IMR-90 (cell line): ENCODE measurements at regions not wholly inside any gene's neighbourhood (a gene's known extent, or its start where the extent isn't known, plus 50 kb on each side); places are given as distances from the start of the nearest gene placed in this dataset.

Experiments used
- ATAC-seq: fragments of 200-7000 bp; cut with Tn5 transposase; 2 replicates; pipeline ENCODE4 v1.9.1; 2020; ENCODE audit warnings: low read depth, mild to moderate bottlenecking, moderate library complexity
- BruUV-seq: library from RNA; stranded (reverse); fragments of 400-500 nt; replicated peaks from 2 replicates; lab custom pipeline; 2021; lab: Mats Ljungman, UMichigan
- CTCF ChIA-PET: fragments of 300-600 bp; formaldehyde crosslinking; extraction: SDS; loops from one replicate; lab custom pipeline; 2021; ENCODE audit warnings: antibody characterized with exemption; lab: Yijun Ruan, JAX
- POLR2A ChIA-PET: fragments of 300-600 bp; sonication (Branson Sonifier 250); formaldehyde crosslinking; loops from one replicate; lab custom pipeline; 2022; ENCODE audit warnings: antibody characterized with exemption; ENCODE audit not compliant: unreplicated experiment; lab: Charles Lee
- DNase-seq: peaks from one replicate; pipeline ENCODE4 v3.0.0; 2013
- H2AFZ ChIP-seq: replicated peaks from 2 replicates; pipeline ENCODE3; 2013; ENCODE audit warnings: low read length, mild to moderate bottlenecking; ENCODE audit not compliant: poor library complexity
- H2AK5ac ChIP-seq: 2 replicates; pipeline ENCODE4 v1.6.1; 2013; ENCODE audit warnings: low read depth, low read length, inconsistent platforms
- H2AK9ac ChIP-seq: replicated peaks from 2 replicates; pipeline ENCODE3; 2013; ENCODE audit warnings: mild to moderate bottlenecking, low read depth, low read length, moderate library complexity; ENCODE audit not compliant: poor library complexity
- H2BK120ac ChIP-seq: 2 replicates; pipeline ENCODE4 v1.6.1; 2013; ENCODE audit warnings: low read depth, low read length, inconsistent platforms
- H2BK15ac ChIP-seq: 3 replicates; pipeline ENCODE4 v1.6.1; 2013; ENCODE audit warnings: low read depth, low read length, inconsistent platforms
- H2BK20ac ChIP-seq: 2 replicates; pipeline ENCODE4 v1.6.1; 2013; ENCODE audit warnings: low read depth, mild to moderate bottlenecking, inconsistent platforms, low read length, moderate library complexity
- H2BK5ac ChIP-seq: 2 replicates; pipeline ENCODE4 v1.6.1; 2013; ENCODE audit warnings: mild to moderate bottlenecking, low read depth, low read length, inconsistent platforms; ENCODE audit not compliant: poor library complexity, severe bottlenecking
- H3K14ac ChIP-seq: replicated peaks from 2 replicates; pipeline ENCODE4 v1.6.1; 2013; ENCODE audit warnings: low read depth, low read length, inconsistent platforms
- H3K18ac ChIP-seq: 2 replicates; pipeline ENCODE4 v1.6.1; 2013; ENCODE audit warnings: low read depth, low read length, control low read depth
- H3K23ac ChIP-seq: 2 replicates; pipeline ENCODE4 v1.6.1; 2013; ENCODE audit warnings: low read depth, low read length, inconsistent platforms
- H3K27ac ChIP-seq: 2 replicates; pipeline ENCODE4 v1.5.1; 2013; ENCODE audit warnings: mild to moderate bottlenecking, control low read depth, low read length; ENCODE audit not compliant: insufficient read depth
- H3K27me3 ChIP-seq: 2 replicates; pipeline ENCODE4 v1.6.1; 2013; ENCODE audit warnings: low read length; ENCODE audit not compliant: control insufficient read depth, insufficient read depth
- H3K36me3 ChIP-seq: 2 replicates; pipeline ENCODE4 v1.6.1; 2013; ENCODE audit warnings: low read length, mixed read lengths; ENCODE audit not compliant: control insufficient read depth, insufficient read depth
- H3K4ac ChIP-seq: 2 replicates; pipeline ENCODE4 v1.6.1; 2013; ENCODE audit warnings: low read depth, low read length, inconsistent platforms
- H3K4me1 ChIP-seq: 2 replicates; pipeline ENCODE4 v1.6.1; 2013; ENCODE audit warnings: low read length, mixed read lengths; ENCODE audit not compliant: control insufficient read depth, insufficient read depth
- H3K4me2 ChIP-seq: 2 replicates; pipeline ENCODE4 v1.6.1; 2013; ENCODE audit warnings: low read depth, mild to moderate bottlenecking, control low read depth, low read length, moderate library complexity
- H3K4me3 ChIP-seq: 2 replicates; pipeline ENCODE4 v1.5.1; 2013; ENCODE audit warnings: low read depth, mild to moderate bottlenecking, control low read depth, low read length, moderate library complexity; ENCODE audit not compliant: insufficient read depth
- H3K56ac ChIP-seq: 2 replicates; pipeline ENCODE4 v1.6.1; 2013; ENCODE audit warnings: low read length, inconsistent platforms; ENCODE audit not compliant: insufficient read depth; ENCODE audit errors: extremely low read depth
- H3K79me1 ChIP-seq, 2 experiments: 2 replicates each; pipeline ENCODE4 v1.6.1; 2013; ENCODE audit warnings: low read length in 2 of 2, inconsistent platforms in 1 of 2, low read depth in 1 of 2
- H3K9ac ChIP-seq: 2 replicates; pipeline ENCODE4 v1.6.1; 2013; ENCODE audit warnings: low read depth, low read length, control low read depth
- H3K9me1 ChIP-seq: 2 replicates; pipeline ENCODE4 v1.6.1; 2013; ENCODE audit warnings: low read length, inconsistent platforms; ENCODE audit not compliant: insufficient read depth
- H3K9me3 ChIP-seq: 2 replicates; pipeline ENCODE4 v1.6.1; 2013; ENCODE audit warnings: low read length; ENCODE audit not compliant: control insufficient read depth, insufficient read depth
- H4K20me1 ChIP-seq: 2 replicates; pipeline ENCODE4 v1.6.1; 2013; ENCODE audit warnings: low read length, inconsistent platforms; ENCODE audit not compliant: insufficient read depth
- H4K5ac ChIP-seq: 2 replicates; pipeline ENCODE4 v1.6.1; 2013; ENCODE audit warnings: mild to moderate bottlenecking, low read depth, low read length, control low read depth
- H4K8ac ChIP-seq, 2 experiments: 2 replicates each; pipeline ENCODE4 v1.6.1; 2013; ENCODE audit warnings: low read depth in 2 of 2, low read length in 2 of 2, control low read depth in 1 of 2, inconsistent platforms in 1 of 2
- H4K91ac ChIP-seq: 2 replicates; pipeline ENCODE4 v1.6.1; 2013; ENCODE audit warnings: low read depth, low read length, inconsistent platforms; ENCODE audit not compliant: insufficient read depth
- BHLHE40 ChIP-seq: fragments of 150-350 bp; IDR thresholded peaks from 2 replicates; pipeline ENCODE4 v1.6.1; 2016; ENCODE audit warnings: mild to moderate bottlenecking, low read depth, low read length
- CEBPB ChIP-seq: IDR thresholded peaks from 2 replicates; pipeline ENCODE4 v1.6.1; 2012; ENCODE audit warnings: low read depth, low read length, improper control_type of control experiment
- CHD1 ChIP-seq: IDR thresholded peaks from 2 replicates; pipeline ENCODE4 v1.6.1; 2012; ENCODE audit warnings: low read depth, low read length, improper control_type of control experiment
- CTCF ChIP-seq: conservative IDR thresholded peaks from 2 replicates; pipeline ENCODE4 v1.5.1; 2012; ENCODE audit warnings: mild to moderate bottlenecking, low read depth, low read length, improper control_type of control experiment
- FOS ChIP-seq: fragments of 150-350 bp; IDR thresholded peaks from 2 replicates; pipeline ENCODE4 v1.6.1; 2016; ENCODE audit warnings: low read depth, low read length
- MAFK ChIP-seq: IDR thresholded peaks from 2 replicates; pipeline ENCODE4 v1.6.1; 2012; ENCODE audit warnings: low read depth, low read length, improper control_type of control experiment
- MAZ ChIP-seq: IDR thresholded peaks from 2 replicates; pipeline ENCODE4 v1.6.1; 2012; ENCODE audit warnings: low read depth, mild to moderate bottlenecking, low read length, improper control_type of control experiment, moderate library complexity, borderline replicate concordance
- MXI1 ChIP-seq: IDR thresholded peaks from 2 replicates; pipeline ENCODE4 v1.6.1; 2012; ENCODE audit warnings: low read depth, mild to moderate bottlenecking, low read length, moderate library complexity, borderline replicate concordance
- NFE2L2 ChIP-seq: fragments of 150-350 bp; IDR thresholded peaks from 2 replicates; pipeline ENCODE4 v1.6.1; 2016; ENCODE audit warnings: low read depth, mild to moderate bottlenecking, low read length
- POLR2A ChIP-seq: IDR thresholded peaks from 2 replicates; pipeline ENCODE4 v1.6.1; 2012; ENCODE audit warnings: mild to moderate bottlenecking, low read depth, low read length
- RAD21 ChIP-seq: IDR thresholded peaks from 2 replicates; pipeline ENCODE4 v1.6.1; 2012; ENCODE audit warnings: low read length, improper control_type of control experiment
- RCOR1 ChIP-seq: IDR thresholded peaks from 2 replicates; pipeline ENCODE4 v1.6.1; 2012; ENCODE audit warnings: mild to moderate bottlenecking, low read length, improper control_type of control experiment; ENCODE audit not compliant: insufficient replicate concordance
- RFX5 ChIP-seq: IDR thresholded peaks from 2 replicates; pipeline ENCODE4 v1.8.0; 2012; ENCODE audit warnings: low read depth, mild to moderate bottlenecking, low read length, moderate library complexity
- SMC3 ChIP-seq: fragments of 150-350 bp; IDR thresholded peaks from 2 replicates; pipeline ENCODE4 v1.6.1; 2016; ENCODE audit warnings: low read depth, mild to moderate bottlenecking, antibody characterized with exemption, low read length, moderate library complexity
- WGBS, 2 experiments: methylation state at CpG; one replicate each; pipeline versions ENCODE4 v1.1.5 to v1.1.7; 2013; ENCODE audit warnings: missing lambda C conversion rate in 2 of 2; ENCODE audit not compliant: insufficient read length in 1 of 2; ENCODE audit errors: extremely low coverage in 2 of 2; 5-methylcytosine and 5-hydroxymethylcytosine counted together
- dilution Hi-C: fragments of 300-500 bp; cut with HindIII; formaldehyde crosslinking; loops from one replicate; pipeline ENCODE4 v1.14.3; 2018; ENCODE audit warnings: low sequenced_read_pairs; ENCODE audit not compliant: unreplicated experiment
- in situ Hi-C: fragments of 300-500 bp; cut with MboI; formaldehyde crosslinking; loops from 3 replicates; pipeline ENCODE4 v1.14.3; 2019; ENCODE audit warnings: low sequenced_read_pairs, inconsistent platforms, mixed read lengths
- intact Hi-C: fragments of 100-400 bp; cut with micrococcal nuclease; formaldehyde crosslinking; loops from 2 replicates; pipeline ENCODE4 v1.10.0; 2022
- TF ChIP-seq, protein P1 (sequence below): fragments of 150-350 bp; IDR thresholded peaks from 2 replicates; pipeline ENCODE4 v1.6.1; 2016; ENCODE audit warnings: low read depth, mild to moderate bottlenecking, low read length, moderate library complexity, borderline replicate concordance
- TF ChIP-seq, protein P2 (sequence below): fragments of 150-350 bp; IDR thresholded peaks from 2 replicates; pipeline ENCODE4 v1.6.1; 2017; ENCODE audit warnings: mild to moderate bottlenecking, antibody characterized with exemption, low read length, low read depth

GRCh38 chr14:105632010-105632409 is 105.6 kb downstream of the TMEM121 start:
- H2AK9ac ChIP-seq = no peak overlapping the region
- no peak overlapping the region for H3K14ac ChIP-seq
- H4K5ac ChIP-seq = no peak overlapping the region
- H4K91ac ChIP-seq = no peak overlapping the region
- dilution Hi-C loops = no loop called here
- H2BK120ac ChIP-seq = no peak overlapping the region
- H4K20me1 ChIP-seq = no peaks in the 10 kb centered on the region
- no peaks in the 10 kb centered on the region for H3K79me1 ChIP-seq
- WGBS, 2 experiments = 90% methylated on average over 2 of the region's 3 CpGs; no CpG with 5 or more reads in 1 of the 2 experiments
- H3K27me3 ChIP-seq = no peaks in the 10 kb centered on the region
- no peak overlapping the region for H2BK5ac ChIP-seq
- H3K27ac ChIP-seq = no peak overlapping the region
- ChIA-PET CTCF (no interaction called here), POLR2A (no interaction called here)
- no peak overlapping the region for H2BK20ac ChIP-seq
- no peak overlapping the region for H3K56ac ChIP-seq
- H3K9me1 ChIP-seq = no peaks in the 10 kb centered on the region
- no peak overlapping the region for H3K9ac ChIP-seq
- H3K9me3 ChIP-seq = peaks cover 12% of the 10 kb centered on the region
- no peaks in the 10 kb centered on the region for H3K4me1 ChIP-seq
- no peak overlapping the region for H3K4me2 ChIP-seq
- H3K36me3 ChIP-seq = no peaks in the 10 kb centered on the region
- H2BK15ac ChIP-seq = no peak overlapping the region
- TF ChIP-seq CEBPB (no peak), RAD21 (no peak), MAZ (no peak), MAFK (no peak), BHLHE40 (no peak), CTCF (no peak), NFE2L2 (no peak), MXI1 (no peak), RCOR1 (no peak), FOS (no peak), CHD1 (no peak), RFX5 (no peak), SMC3 (no peak), POLR2A (no peak)
- TF ChIP-seq, protein P1, sequence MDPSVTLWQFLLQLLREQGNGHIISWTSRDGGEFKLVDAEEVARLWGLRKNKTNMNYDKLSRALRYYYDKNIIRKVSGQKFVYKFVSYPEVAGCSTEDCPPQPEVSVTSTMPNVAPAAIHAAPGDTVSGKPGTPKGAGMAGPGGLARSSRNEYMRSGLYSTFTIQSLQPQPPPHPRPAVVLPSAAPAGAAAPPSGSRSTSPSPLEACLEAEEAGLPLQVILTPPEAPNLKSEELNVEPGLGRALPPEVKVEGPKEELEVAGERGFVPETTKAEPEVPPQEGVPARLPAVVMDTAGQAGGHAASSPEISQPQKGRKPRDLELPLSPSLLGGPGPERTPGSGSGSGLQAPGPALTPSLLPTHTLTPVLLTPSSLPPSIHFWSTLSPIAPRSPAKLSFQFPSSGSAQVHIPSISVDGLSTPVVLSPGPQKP = no peak
- TF ChIP-seq, protein P2, sequence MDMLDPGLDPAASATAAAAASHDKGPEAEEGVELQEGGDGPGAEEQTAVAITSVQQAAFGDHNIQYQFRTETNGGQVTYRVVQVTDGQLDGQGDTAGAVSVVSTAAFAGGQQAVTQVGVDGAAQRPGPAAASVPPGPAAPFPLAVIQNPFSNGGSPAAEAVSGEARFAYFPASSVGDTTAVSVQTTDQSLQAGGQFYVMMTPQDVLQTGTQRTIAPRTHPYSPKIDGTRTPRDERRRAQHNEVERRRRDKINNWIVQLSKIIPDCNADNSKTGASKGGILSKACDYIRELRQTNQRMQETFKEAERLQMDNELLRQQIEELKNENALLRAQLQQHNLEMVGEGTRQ = no peak
- H2AFZ ChIP-seq = no peak overlapping the region
- H2AK5ac ChIP-seq = no peak overlapping the region
- H4K8ac ChIP-seq = no peak overlapping the region
- H3K4ac ChIP-seq = no peak overlapping the region
- BruUV-seq = no TSS peak
- in situ Hi-C loops = no loop called here
- ATAC-seq (no peak), DNase-seq (no peak)
- no peak overlapping the region for H3K4me3 ChIP-seq
- no peak overlapping the region for H3K18ac ChIP-seq
- H3K23ac ChIP-seq = no peak overlapping the region
- intact Hi-C loops = no loop called here
